Heart left ventricle (tissue), 13 donors: ENCODE measurements at regions not wholly inside any gene's neighbourhood (a gene's known extent, or its start where the extent isn't known, plus 50 kb on each side); places are given as distances from the start of the nearest gene placed in this dataset.
"Not testable (repeated sequence)": the region's sequence is repeated elsewhere in the genome, so short reads cannot be mapped to it uniquely, and the experiment has no call there.

Experiments
- CTCF ChIP-seq, 12 donors: fragments of 200-600 bp; sonication (generic) in 4 of 12; IDR thresholded peaks; one replicate each; pipeline versions ENCODE4 v1.5.0 to v1.8.0; 2018 to 2022; ENCODE audit warnings: antibody characterized with exemption in 12 of 12, mild to moderate bottlenecking in 5 of 12
- POLR2A ChIP-seq, 2 donors: fragments of 450-650 bp; IDR thresholded peaks; one replicate each; pipeline ENCODE4 v1.6.1; 2017; ENCODE audit warnings: antibody characterized with exemption in 2 of 2, mild to moderate bottlenecking in 2 of 2, moderate library complexity in 2 of 2
- donor health status: ischemic (EF 13 %, LVEDD 7.1; RV severe dilation, severe dysfunction).
- donor health status: DM: no; HTN: yes; CAD: no.
- donor health status: DM: no; HTN: no; CAD: no.
- donor health status: ischemic (EF 25% LVEDD 6.9; RV normal size, moderate dysfunction).
- donor health status: ischemic (EF 25% LVEDD 5.7; RV mildly dilated, moderate dysfunction).
- donor health status: ischemic (EF 35%, LVEDD 5.7; RV mildly dilated, moderate dysfunction).
- donor health status: nonischemic (EF 11% LVEDD 7.7; RV severe dilation, severe dysfunction).
- donor health status: DM: yes; HTN: yes; CAD: no.
- donor health status: PGD.
- donor health status: ischemic (EF 29% LVEDD 5.4; RV normal size, mild dysfunction).
- donor health status: nonischemic (EF 23%, LVEDD 6.1; RV moderate dilation, normal function).

- TF ChIP-seq CTCF, POLR2A (IDR thresholded peaks at IDR 0.05): not testable (repeated sequence)
Measured at GRCh38 chrX:11022588-11022987, 88.5 kb upstream of the HCCS start.
